GM12891 (cell line): ENCODE measurements at regions not wholly inside any gene's neighbourhood (a gene's known extent, or its start where the extent isn't known, plus 50 kb on each side); places are given as distances from the start of the nearest gene placed in this dataset.

Experiments
- POLR2A ChIP-seq: IDR thresholded peaks from 2 replicates; pipeline ENCODE4 v1.6.1; 2011; ENCODE audit warnings: low read depth, low read length, control low read depth
- TAF1 ChIP-seq: IDR thresholded peaks from 2 replicates; pipeline ENCODE4 v1.6.1; 2011; ENCODE audit warnings: low read depth, low read length, control low read depth

DNA sequence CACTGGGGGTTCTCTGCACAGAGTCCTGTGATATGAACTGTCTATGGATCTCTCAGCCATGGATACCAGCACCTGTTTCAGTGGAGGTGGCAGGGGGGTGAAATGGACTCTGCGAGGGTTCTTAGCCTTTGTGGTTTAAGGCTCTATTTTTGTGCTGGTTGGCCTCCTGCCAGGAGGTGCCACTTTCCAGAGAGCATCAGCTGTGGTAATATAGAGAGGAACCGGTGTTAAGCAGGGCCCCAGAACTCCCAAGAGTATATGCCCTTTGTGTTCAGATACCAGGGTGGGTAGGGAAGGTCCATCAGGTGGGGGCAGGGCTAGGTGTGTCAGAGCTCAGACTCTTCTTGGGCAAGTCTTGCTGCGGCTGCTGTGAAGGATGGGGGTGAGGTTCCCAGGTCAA, 330.0 kb upstream of the PLD5 start:
- TF ChIP-seq POLR2A (no peak), TAF1 (no peak)
